ENCODE measurements at regions not wholly inside any gene's neighbourhood (a gene's known extent, or its start where the extent isn't known, plus 50 kb on each side); places are given as distances from the start of the nearest gene placed in this dataset.

- H3K27me3 ChIP-seq (ENCODE audit: low read length): peaks cover 5% of the 10 kb centered on the region; the same call in 1 of the 2 replicates
- H3K79me2 ChIP-seq (ENCODE audit: low read length): no peaks in the 10 kb centered on the region
- H3K4me3 ChIP-seq (ENCODE audit: low read length): no peak overlapping the region
- no peak for ATAC-seq
- no peaks in the 10 kb centered on the region for H3F3A ChIP-seq (ENCODE audit: low read length, unreplicated experiment)
- no peak overlapping the region for H2AFZ ChIP-seq (ENCODE audit: low read length)
- no peak for TF ChIP-seq CTCF (conservative IDR thresholded peaks at IDR 0.05; ENCODE audit: low read depth, low read length)
- TF ChIP-seq EZH2phosphoT487 (IDR thresholded peaks at IDR 0.05; ENCODE audit: borderline replicate concordance, low read length): no peak
- no peaks in the 10 kb centered on the region for H3K9me3 ChIP-seq (ENCODE audit: low read length)
- H3K4me2 ChIP-seq (ENCODE audit: low read length): no peak overlapping the region
- no peaks in the 10 kb centered on the region for H3K36me3 ChIP-seq (ENCODE audit: low read depth, low read length)
- ChIA-PET CTCF (no interaction called here), POLR2A (ENCODE audit: unreplicated experiment) (no interaction called here)
- H3K9ac ChIP-seq (ENCODE audit: low read length): no peak overlapping the region
- no peaks in the 10 kb centered on the region for H4K20me1 ChIP-seq (ENCODE audit: low read length)
- H3K9me2 ChIP-seq (replicated peaks; ENCODE audit: low read length): no peaks in the 10 kb centered on the region
- intact Hi-C loops (cut with micrococcal nuclease): no loop called here
- H3K27ac ChIP-seq (ENCODE audit: low read length): no peak overlapping the region
- BruUV-seq (replicated peaks): no TSS peak
- no peak for DNase-seq
- no peaks in the 10 kb centered on the region for H3K4me1 ChIP-seq (ENCODE audit: insufficient read depth, low read length)
Observed at GRCh38 chr11:122241566-122241965, 125.6 kb upstream of the BLID start.

GRCh38 chr11:122240638-122241037 lies 124.6 kb upstream of the BLID start:
- no peak overlapping the region for H3K27ac ChIP-seq (ENCODE audit: low read length)
- TF ChIP-seq CTCF (conservative IDR thresholded peaks at IDR 0.05; ENCODE audit: low read depth, low read length): no peak
- TF ChIP-seq EZH2 (IDR thresholded peaks at IDR 0.05; ENCODE audit: low read length, unreplicated experiment): no peak
- TF ChIP-seq EZH2phosphoT487 (IDR thresholded peaks at IDR 0.05; ENCODE audit: borderline replicate concordance, low read length): no peak
- H3K27me3 ChIP-seq (ENCODE audit: low read length): no peaks in the 10 kb centered on the region
- BruUV-seq (replicated peaks): no TSS peak
- DNase-seq (no peak), ATAC-seq (no peak)
- no peak overlapping the region for H3K4me3 ChIP-seq (ENCODE audit: low read length)
- H2AFZ ChIP-seq (ENCODE audit: low read length): no peak overlapping the region
- H3K79me2 ChIP-seq (ENCODE audit: low read length): no peaks in the 10 kb centered on the region
- H3F3A ChIP-seq (ENCODE audit: low read length, unreplicated experiment): no peaks in the 10 kb centered on the region
- intact Hi-C loops (cut with micrococcal nuclease): no loop called here
- no peaks in the 10 kb centered on the region for H4K20me1 ChIP-seq (ENCODE audit: low read length)
- ChIA-PET CTCF (no interaction called here), POLR2A (ENCODE audit: unreplicated experiment) (no interaction called here)
- no peaks in the 10 kb centered on the region for H3K36me3 ChIP-seq (ENCODE audit: low read depth, low read length)
- no peak overlapping the region for H3K9ac ChIP-seq (ENCODE audit: low read length)
- H3K9me2 ChIP-seq (replicated peaks; ENCODE audit: low read length): no peaks in the 10 kb centered on the region
- H3K4me1 ChIP-seq (ENCODE audit: insufficient read depth, low read length): 0 out of 2 replicates have a peak, but pooled peaks cover under 1% of the 10 kb centered on the region
- no peaks in the 10 kb centered on the region for H3K9me3 ChIP-seq (ENCODE audit: low read length)
- no peak overlapping the region for H3K4me2 ChIP-seq (ENCODE audit: low read length)

GRCh38 chr11:122235615-122236014 lies 119.6 kb upstream of the BLID start:
- H2AFZ ChIP-seq (ENCODE audit: low read length): no peak overlapping the region
- ATAC-seq: peak; percentile 83
- H3K27me3 ChIP-seq (ENCODE audit: low read length): peaks cover 14% of the 10 kb centered on the region
- ChIA-PET CTCF (no interaction called here), POLR2A (ENCODE audit: unreplicated experiment) (no interaction called here)
- no peaks in the 10 kb centered on the region for H3K36me3 ChIP-seq (ENCODE audit: low read depth, low read length)
- H3K4me3 ChIP-seq (ENCODE audit: low read length): no peak overlapping the region
- H3K9me3 ChIP-seq (ENCODE audit: low read length): no peaks in the 10 kb centered on the region
- TF ChIP-seq CTCF (conservative IDR thresholded peaks at IDR 0.05; ENCODE audit: low read depth, low read length): no peak
- no peak for TF ChIP-seq EZH2phosphoT487 (IDR thresholded peaks at IDR 0.05; ENCODE audit: borderline replicate concordance, low read length)
- TF ChIP-seq EZH2 (IDR thresholded peaks at IDR 0.05; ENCODE audit: low read length, unreplicated experiment): no peak
- intact Hi-C loops (cut with micrococcal nuclease): no loop called here
- peak overlapping the region; percentile 14; the same call in 1 of the 2 replicates for H3K4me2 ChIP-seq (ENCODE audit: low read length)
- no peak overlapping the region for H3K9ac ChIP-seq (ENCODE audit: low read length)
- no peaks in the 10 kb centered on the region for H4K20me1 ChIP-seq (ENCODE audit: low read length)
- H3K9me2 ChIP-seq (replicated peaks; ENCODE audit: low read length): no peaks in the 10 kb centered on the region; the same call in 1 of the 2 replicates
- BruUV-seq (replicated peaks): no TSS peak
- H3K27ac ChIP-seq (ENCODE audit: low read length): no peak overlapping the region
- no peaks in the 10 kb centered on the region for H3K79me2 ChIP-seq (ENCODE audit: low read length)
- DNase-seq: peak; percentile 74
- no peaks in the 10 kb centered on the region for H3F3A ChIP-seq (ENCODE audit: low read length, unreplicated experiment)
- H3K4me1 ChIP-seq (ENCODE audit: insufficient read depth, low read length): 0 out of 2 replicates have a peak, but pooled peaks cover 4% of the 10 kb centered on the region

Measured in PC-3 (cell line).